Lower lobe of right lung (tissue), 2 donors: ENCODE measurements at regions not wholly inside any gene's neighbourhood (a gene's known extent, or its start where the extent isn't known, plus 50 kb on each side); places are given as distances from the start of the nearest gene placed in this dataset.
"Not testable (repeated sequence)": the region's sequence is repeated elsewhere in the genome, so short reads cannot be mapped to it uniquely, and the experiment has no call there.

Source experiments
- ATAC-seq, 2 donors: fragments of 200-7000 bp; cut with Tn5 transposase; one replicate each; pipeline ENCODE4 v1.9.1; 2020 to 2022; ENCODE audit warnings: mild to moderate bottlenecking in 2 of 2, moderate library complexity in 2 of 2
- DNase-seq: peaks from one replicate; pipeline ENCODE4 v3.0.0-alpha.2; 2020
- H3K27ac ChIP-seq: fragments of 200-600 bp; one replicate; pipeline ENCODE4 v1.8.0; 2022
- H3K27me3 ChIP-seq: fragments of 200-600 bp; one replicate; pipeline ENCODE4 v1.8.0; 2022; ENCODE audit warnings: low read depth
- H3K36me3 ChIP-seq: fragments of 200-600 bp; one replicate; pipeline ENCODE4 v1.8.0; 2022; ENCODE audit warnings: mild to moderate bottlenecking
- H3K4me1 ChIP-seq: fragments of 200-600 bp; one replicate; pipeline ENCODE4 v1.8.0; 2022
- H3K4me3 ChIP-seq: fragments of 200-600 bp; one replicate; pipeline ENCODE4 v1.8.0; 2022; ENCODE audit warnings: mild to moderate bottlenecking
- H3K9me3 ChIP-seq: fragments of 200-600 bp; one replicate; pipeline ENCODE4 v1.8.0; 2022
- CTCF ChIP-seq: fragments of 200-600 bp; IDR thresholded peaks from one replicate; pipeline ENCODE4 v1.8.0; 2022; ENCODE audit warnings: antibody characterized with exemption, mild to moderate bottlenecking
- intact Hi-C: fragments of 100-400 bp; cut with DNase I; formaldehyde crosslinking; loops from one replicate; pipeline ENCODE4 v1.11.0; 2022
- donor health status: DM: no; HTN: yes; CAD: no; lungs with severe emphysema.

DNA sequence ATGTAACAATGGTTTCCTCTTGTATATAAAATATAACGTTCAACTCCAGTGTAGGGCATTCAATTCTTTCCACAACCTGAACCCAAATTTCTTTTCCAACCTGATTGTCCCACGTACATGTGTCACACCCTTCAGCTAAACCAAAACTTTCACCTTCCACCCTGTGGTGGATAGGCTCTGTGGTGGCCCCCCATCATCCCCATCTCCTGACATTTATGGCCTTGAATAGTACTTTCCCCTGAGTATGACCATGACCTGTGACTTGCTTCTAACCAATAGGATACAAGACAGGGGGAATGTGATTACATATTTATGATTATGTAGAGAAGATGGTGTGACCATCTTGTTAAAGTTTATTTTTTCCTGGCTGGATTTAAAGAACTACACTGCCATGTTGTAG lies 377.0 kb downstream of the PTPRC start:
- Histone ChIP-seq H3K4me1 (no peaks in the 10 kb centered on the region), H3K9me3 (no peaks in the 10 kb centered on the region), H3K27me3 (no peaks in the 10 kb centered on the region), H3K4me3 (no peak overlapping the region), H3K27ac (no peak overlapping the region), H3K36me3 (no peaks in the 10 kb centered on the region)
- ATAC-seq (no peak), DNase-seq (no peak)
- intact Hi-C loops, result no loop called here
- no peak for TF ChIP-seq CTCF

DNA sequence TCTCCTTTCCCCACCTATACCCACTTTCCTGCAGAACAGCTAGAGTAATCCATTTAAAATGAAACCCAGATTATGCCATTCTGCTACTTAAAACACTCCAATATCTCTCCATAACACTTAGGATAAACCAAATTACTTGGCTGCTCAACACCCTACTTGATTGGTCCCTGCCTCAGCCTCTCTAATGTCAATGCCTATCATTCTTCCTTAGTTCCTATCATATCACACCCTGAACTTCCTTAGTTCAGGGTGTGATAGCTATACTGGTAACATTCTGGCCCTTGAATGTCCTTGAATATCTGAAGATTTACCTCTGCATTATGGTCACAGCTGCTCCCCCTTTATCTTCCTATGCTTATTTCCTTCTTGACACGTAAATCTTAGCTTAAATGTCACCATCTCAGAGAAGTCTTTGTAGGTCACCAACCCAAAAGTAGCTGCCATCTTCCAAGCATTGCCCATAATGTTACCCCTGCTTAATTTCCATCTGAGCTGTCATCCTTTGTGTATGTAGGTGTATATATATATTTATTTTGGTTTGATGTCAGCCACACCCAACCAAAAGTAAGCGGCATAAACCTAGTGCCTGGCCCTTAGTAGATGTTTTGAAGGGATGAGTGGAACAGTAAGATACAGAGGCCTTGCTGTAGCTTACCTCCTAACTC lies 379.8 kb downstream of the PTPRC start:
- H3K4me1 ChIP-seq, result no peaks in the 10 kb centered on the region
- DNase-seq (no peak), ATAC-seq (no peak)
- no peak for TF ChIP-seq CTCF
- no peak overlapping the region for H3K27ac ChIP-seq
- no peaks in the 10 kb centered on the region for H3K36me3 ChIP-seq
- no peaks in the 10 kb centered on the region for H3K27me3 ChIP-seq
- H3K4me3 ChIP-seq, result no peak overlapping the region
- no peaks in the 10 kb centered on the region for H3K9me3 ChIP-seq
- intact Hi-C loops, result no loop called here

GRCh38 chr1:199020051-199020450 lies 381.2 kb downstream of the PTPRC start:
- no peaks in the 10 kb centered on the region for H3K36me3 ChIP-seq
- no peak for DNase-seq
- no peak overlapping the region for H3K4me3 ChIP-seq
- intact Hi-C loops, result no loop called here
- H3K27ac ChIP-seq, result no peak overlapping the region
- ATAC-seq, result no peak
- H3K27me3 ChIP-seq, result no peaks in the 10 kb centered on the region
- no peaks in the 10 kb centered on the region for H3K4me1 ChIP-seq
- no peaks in the 10 kb centered on the region for H3K9me3 ChIP-seq
- TF ChIP-seq CTCF, result no peak

GRCh38 chr1:199020904-199021303 lies 382.1 kb downstream of the PTPRC start:
- H3K27ac ChIP-seq, result no peak overlapping the region
- no peak overlapping the region for H3K4me3 ChIP-seq
- DNase-seq (no peak), ATAC-seq (no peak)
- intact Hi-C loops, result no loop called here
- no peaks in the 10 kb centered on the region for H3K36me3 ChIP-seq
- no peaks in the 10 kb centered on the region for H3K27me3 ChIP-seq
- no peaks in the 10 kb centered on the region for H3K9me3 ChIP-seq
- no peaks in the 10 kb centered on the region for H3K4me1 ChIP-seq
- no peak for TF ChIP-seq CTCF

- no peak overlapping the region for H3K4me3 ChIP-seq
- no peaks in the 10 kb centered on the region for H3K9me3 ChIP-seq
- H3K27ac ChIP-seq, result no peak overlapping the region
- TF ChIP-seq CTCF, result no peak
- no peaks in the 10 kb centered on the region for H3K27me3 ChIP-seq
- no peaks in the 10 kb centered on the region for H3K4me1 ChIP-seq
- ATAC-seq (no peak), DNase-seq (no peak)
- no peaks in the 10 kb centered on the region for H3K36me3 ChIP-seq
- intact Hi-C loops, result no loop called here
Observed at GRCh38 chr1:199029401-199029800, 390.6 kb downstream of the PTPRC start.

GRCh38 chr1:199029855-199030254 lies 391.0 kb downstream of the PTPRC start:
- H3K4me3 ChIP-seq, result no peak overlapping the region
- H3K36me3 ChIP-seq, result no peaks in the 10 kb centered on the region
- DNase-seq, result no peak
- H3K27ac ChIP-seq, result no peak overlapping the region
- ATAC-seq, result no peak
- H3K9me3 ChIP-seq, result no peaks in the 10 kb centered on the region
- intact Hi-C loops, result no loop called here
- H3K27me3 ChIP-seq, result no peaks in the 10 kb centered on the region
- TF ChIP-seq CTCF, result no peak
- H3K4me1 ChIP-seq, result no peaks in the 10 kb centered on the region

GRCh38 chr1:199030541-199030940 lies 391.7 kb downstream of the PTPRC start:
- H3K4me3 ChIP-seq, H3K9me3 ChIP-seq, H3K4me1 ChIP-seq, intact Hi-C loops, H3K27ac ChIP-seq, DNase-seq, H3K36me3 ChIP-seq, H3K27me3 ChIP-seq, ATAC-seq: not testable (repeated sequence)

DNA sequence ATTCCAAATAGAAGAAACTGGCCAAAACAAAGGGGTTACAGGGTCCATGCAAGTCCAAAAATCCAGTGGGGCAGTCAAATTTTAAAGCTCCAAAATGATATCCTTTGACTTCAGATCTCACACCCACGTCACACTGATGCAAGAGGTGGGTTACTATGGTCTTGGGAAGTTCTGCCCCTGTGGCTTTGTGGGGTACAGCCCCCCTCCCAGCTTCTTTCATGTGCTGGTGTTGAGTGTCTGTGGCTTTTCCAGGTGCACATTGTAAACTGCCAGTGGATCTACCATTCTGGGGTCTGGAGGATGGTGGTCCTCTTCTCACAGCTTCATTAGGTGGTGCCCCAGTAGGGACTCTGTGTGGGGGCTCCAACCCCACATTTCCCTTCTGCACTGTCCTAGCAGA lies 392.3 kb downstream of the PTPRC start:
- H3K27me3 ChIP-seq, H3K4me3 ChIP-seq, H3K4me1 ChIP-seq, ATAC-seq, H3K36me3 ChIP-seq, H3K27ac ChIP-seq, H3K9me3 ChIP-seq, DNase-seq, intact Hi-C loops: not testable (repeated sequence)
